Lower lobe of right lung (tissue), 2 donors: ENCODE measurements at regions not wholly inside any gene's neighbourhood (a gene's known extent, or its start where the extent isn't known, plus 50 kb on each side); places are given as distances from the start of the nearest gene placed in this dataset.

Experiments used
- ATAC-seq, 2 donors: fragments of 200-7000 bp; cut with Tn5 transposase; one replicate each; pipeline ENCODE4 v1.9.1; 2020 to 2022; ENCODE audit warnings: mild to moderate bottlenecking in 2 of 2, moderate library complexity in 2 of 2
- DNase-seq: peaks from one replicate; pipeline ENCODE4 v3.0.0-alpha.2; 2020
- H3K27ac ChIP-seq: fragments of 200-600 bp; one replicate; pipeline ENCODE4 v1.8.0; 2022
- H3K27me3 ChIP-seq: fragments of 200-600 bp; one replicate; pipeline ENCODE4 v1.8.0; 2022; ENCODE audit warnings: low read depth
- H3K36me3 ChIP-seq: fragments of 200-600 bp; one replicate; pipeline ENCODE4 v1.8.0; 2022; ENCODE audit warnings: mild to moderate bottlenecking
- H3K4me1 ChIP-seq: fragments of 200-600 bp; one replicate; pipeline ENCODE4 v1.8.0; 2022
- H3K4me3 ChIP-seq: fragments of 200-600 bp; one replicate; pipeline ENCODE4 v1.8.0; 2022; ENCODE audit warnings: mild to moderate bottlenecking
- H3K9me3 ChIP-seq: fragments of 200-600 bp; one replicate; pipeline ENCODE4 v1.8.0; 2022
- intact Hi-C: fragments of 100-400 bp; cut with DNase I; formaldehyde crosslinking; loops from one replicate; pipeline ENCODE4 v1.11.0; 2022
- TF ChIP-seq, protein P1 (sequence below): fragments of 200-600 bp; IDR thresholded peaks from one replicate; pipeline ENCODE4 v1.8.0; 2022; ENCODE audit warnings: antibody characterized with exemption, mild to moderate bottlenecking
- donor health status: DM: no; HTN: yes; CAD: no; lungs with severe emphysema.

DNA sequence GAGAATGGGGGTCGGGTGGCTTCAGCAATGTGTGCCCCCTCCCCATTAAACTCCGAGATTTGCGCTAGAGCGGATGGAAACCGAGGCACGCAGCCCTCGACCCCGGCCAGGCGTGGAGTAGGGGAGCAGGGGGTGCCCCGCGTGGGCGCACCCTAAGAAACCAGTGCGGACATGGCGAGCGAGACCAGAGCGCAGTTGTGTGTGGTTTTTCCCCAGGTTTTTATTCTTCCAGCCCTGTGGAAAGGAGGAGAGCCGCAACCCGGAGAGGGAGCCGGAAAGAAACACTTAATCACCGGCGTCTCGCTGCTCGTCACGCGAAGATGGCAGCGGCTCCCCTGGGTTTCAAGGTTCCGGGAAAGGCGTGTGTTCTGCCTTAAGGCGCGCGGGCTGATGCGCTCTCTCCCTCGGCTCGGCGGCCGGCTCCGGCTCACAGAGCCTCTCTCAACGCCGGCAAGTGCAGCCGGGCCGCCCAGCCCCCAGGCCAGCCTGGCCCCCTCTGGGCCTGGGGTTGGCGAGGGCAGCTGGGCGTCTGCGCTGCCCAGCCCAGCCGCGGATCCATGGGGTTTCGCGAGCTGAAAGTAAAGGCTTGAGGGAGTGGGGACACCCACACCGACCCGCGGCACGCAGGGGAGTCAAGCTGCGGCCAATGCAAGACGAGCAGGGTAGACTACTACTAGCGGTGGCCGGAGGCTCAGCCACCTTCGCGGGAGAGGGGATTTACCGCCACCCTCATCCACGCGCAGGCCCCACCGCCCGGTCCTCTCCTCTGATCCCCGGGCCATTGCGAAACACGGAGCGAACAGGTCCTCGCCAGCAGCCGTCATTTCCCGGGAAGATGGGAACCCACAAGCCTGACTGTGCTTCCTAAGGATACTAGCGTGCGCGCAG, 74.0 kb upstream of the BCOR start:
- ATAC-seq (peak in 1 of 2 donors; percentile 5), DNase-seq (peak; percentile 63)
- peaks cover 40% of the 10 kb centered on the region for H3K4me1 ChIP-seq
- H3K27me3 ChIP-seq = no peaks in the 10 kb centered on the region
- H3K4me3 ChIP-seq = peak overlapping the region; percentile 56
- intact Hi-C loops = no loop called here
- TF ChIP-seq, protein P1, sequence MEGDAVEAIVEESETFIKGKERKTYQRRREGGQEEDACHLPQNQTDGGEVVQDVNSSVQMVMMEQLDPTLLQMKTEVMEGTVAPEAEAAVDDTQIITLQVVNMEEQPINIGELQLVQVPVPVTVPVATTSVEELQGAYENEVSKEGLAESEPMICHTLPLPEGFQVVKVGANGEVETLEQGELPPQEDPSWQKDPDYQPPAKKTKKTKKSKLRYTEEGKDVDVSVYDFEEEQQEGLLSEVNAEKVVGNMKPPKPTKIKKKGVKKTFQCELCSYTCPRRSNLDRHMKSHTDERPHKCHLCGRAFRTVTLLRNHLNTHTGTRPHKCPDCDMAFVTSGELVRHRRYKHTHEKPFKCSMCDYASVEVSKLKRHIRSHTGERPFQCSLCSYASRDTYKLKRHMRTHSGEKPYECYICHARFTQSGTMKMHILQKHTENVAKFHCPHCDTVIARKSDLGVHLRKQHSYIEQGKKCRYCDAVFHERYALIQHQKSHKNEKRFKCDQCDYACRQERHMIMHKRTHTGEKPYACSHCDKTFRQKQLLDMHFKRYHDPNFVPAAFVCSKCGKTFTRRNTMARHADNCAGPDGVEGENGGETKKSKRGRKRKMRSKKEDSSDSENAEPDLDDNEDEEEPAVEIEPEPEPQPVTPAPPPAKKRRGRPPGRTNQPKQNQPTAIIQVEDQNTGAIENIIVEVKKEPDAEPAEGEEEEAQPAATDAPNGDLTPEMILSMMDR = no peak
- peak overlapping the region; percentile 87 for H3K27ac ChIP-seq
- H3K9me3 ChIP-seq = no peaks in the 10 kb centered on the region
- H3K36me3 ChIP-seq = no peaks in the 10 kb centered on the region

DNA sequence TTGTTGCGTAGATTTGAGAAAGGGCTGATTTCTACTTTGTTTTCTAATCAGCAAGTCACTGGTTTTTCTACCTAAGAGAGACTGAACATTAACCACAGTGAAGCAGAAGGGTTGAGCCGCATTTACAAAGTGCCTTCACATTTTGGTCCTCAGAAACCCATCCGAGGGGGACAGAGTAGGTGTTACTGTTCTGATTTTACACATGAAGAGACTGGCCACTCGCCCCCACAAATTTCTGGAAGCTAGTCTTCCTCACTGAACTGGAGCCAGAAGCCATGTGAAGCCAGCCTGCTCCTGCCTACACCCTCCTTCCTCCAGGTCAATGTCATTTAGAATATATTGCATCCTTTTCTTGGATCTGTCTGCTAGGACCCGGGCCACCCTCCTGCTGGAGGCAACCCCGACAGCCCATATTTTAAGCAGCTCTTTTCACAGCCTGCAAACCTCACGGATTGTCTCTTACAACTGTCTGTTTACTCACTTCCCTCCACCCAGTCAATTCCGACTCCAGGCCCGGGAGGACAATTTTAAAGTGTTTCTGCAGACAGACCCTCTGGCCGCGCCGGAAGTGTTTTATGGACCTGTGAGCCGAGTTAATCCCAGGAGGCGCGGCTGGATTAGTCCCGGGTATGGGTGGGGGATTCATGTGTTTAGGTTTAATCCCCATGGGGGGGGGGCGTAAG, 73.2 kb upstream of the BCOR start:
- H3K27ac ChIP-seq = peak overlapping the region; percentile 87
- peak overlapping the region; percentile 56 for H3K4me3 ChIP-seq
- H3K36me3 ChIP-seq = no peaks in the 10 kb centered on the region
- no peak for DNase-seq
- TF ChIP-seq, protein P1 = no peak
- H3K9me3 ChIP-seq = no peaks in the 10 kb centered on the region
- intact Hi-C loops = no loop called here
- H3K27me3 ChIP-seq = no peaks in the 10 kb centered on the region
- peaks cover 45% of the 10 kb centered on the region for H3K4me1 ChIP-seq
- ATAC-seq = no peak

DNA sequence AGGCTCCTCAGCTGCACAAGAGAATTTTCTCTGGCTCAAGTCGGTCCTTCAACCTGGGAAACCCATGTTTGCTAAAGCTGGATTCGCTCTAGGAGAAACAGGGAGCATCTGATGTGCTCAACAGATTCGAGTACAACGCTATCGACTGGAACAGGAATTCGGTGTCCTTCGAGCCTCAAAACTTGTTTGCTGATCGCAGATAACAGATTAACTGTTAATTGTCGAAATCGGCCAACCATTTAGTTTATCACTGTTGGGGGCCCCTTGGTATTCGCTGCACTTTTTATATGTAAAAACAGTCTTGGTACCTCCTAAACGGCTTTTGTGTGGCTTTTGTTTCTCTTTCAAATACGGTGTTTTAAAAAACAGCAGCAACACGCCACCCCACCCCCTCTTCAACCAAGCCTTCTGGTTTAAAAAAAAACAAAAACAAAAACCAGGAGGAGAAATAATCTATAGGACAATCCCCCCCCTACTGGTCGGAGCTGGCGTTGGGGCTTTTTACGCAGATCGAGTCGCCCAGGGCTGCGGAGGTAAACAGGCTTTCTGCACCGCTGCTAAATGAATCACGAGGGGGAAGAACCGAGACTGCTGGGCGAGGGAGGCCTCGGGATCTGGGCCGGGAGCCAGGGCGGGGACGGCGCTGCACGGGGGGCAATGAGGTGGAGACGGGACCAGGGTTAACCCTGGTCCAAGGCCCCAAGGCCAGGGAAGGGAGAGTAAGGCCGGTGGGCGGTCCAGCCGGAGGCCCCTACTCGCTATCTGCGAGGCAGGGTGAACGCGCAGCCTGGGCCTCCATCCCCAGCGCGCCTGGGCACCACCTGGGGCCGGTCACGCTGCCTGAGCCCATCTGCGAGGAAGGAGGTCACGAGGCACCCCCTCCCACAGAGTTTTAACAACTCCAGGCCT, 71.7 kb upstream of the BCOR start:
- peak overlapping the region; percentile 17 for H3K4me3 ChIP-seq

DNA sequence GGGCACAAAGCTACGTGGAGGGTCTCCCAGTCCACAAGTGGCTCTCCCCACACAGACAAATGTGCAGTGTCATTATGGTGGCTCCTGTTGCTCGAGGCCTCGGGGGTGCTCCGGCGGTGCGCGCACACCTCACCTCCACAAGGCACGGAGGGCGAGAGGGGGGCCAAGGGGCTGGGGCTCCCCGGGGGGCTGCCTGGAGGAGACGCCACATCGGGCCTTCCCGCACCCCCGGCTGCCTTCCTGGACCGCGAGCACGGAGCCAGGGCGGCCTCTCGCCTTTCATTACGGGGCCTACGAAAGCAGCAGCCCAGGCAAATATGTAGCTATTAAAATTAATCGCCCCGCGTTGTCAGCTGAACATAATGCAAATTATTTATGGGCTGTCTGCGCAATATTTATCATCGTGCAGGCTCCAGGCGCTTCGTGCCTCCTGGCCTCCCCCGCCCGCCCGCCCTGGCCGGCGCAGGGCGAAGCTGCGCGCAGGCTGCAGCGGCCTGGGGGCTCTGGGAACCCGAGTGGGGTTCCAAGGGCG, 70.8 kb upstream of the BCOR start:
- Histone ChIP-seq H3K36me3 (no peaks in the 10 kb centered on the region), H3K9me3 (no peaks in the 10 kb centered on the region), H3K27me3 (no peaks in the 10 kb centered on the region), H3K4me1 (peaks cover 33% of the 10 kb centered on the region), H3K27ac (no peak overlapping the region), H3K4me3 (peak overlapping the region; percentile 50)
- no peak for DNase-seq
- intact Hi-C loops = no loop called here
- TF ChIP-seq, protein P1 = no peak
- no peak for ATAC-seq

More for the DNA sequence above, 71.7 kb upstream of the BCOR start:
- peaks cover 40% of the 10 kb centered on the region for H3K4me1 ChIP-seq
- peak overlapping the region; percentile 31 for H3K27ac ChIP-seq
- H3K36me3 ChIP-seq = no peaks in the 10 kb centered on the region
- no peaks in the 10 kb centered on the region for H3K9me3 ChIP-seq
- intact Hi-C loops = no loop called here
- no peaks in the 10 kb centered on the region for H3K27me3 ChIP-seq
- DNase-seq = peak; percentile 69
- peak; percentile 17 to 48 for ATAC-seq
- TF ChIP-seq, protein P1 = peak; percentile 27
